DND-41 (cell line): ENCODE measurements at regions not wholly inside any gene's neighbourhood (a gene's known extent, or its start where the extent isn't known, plus 50 kb on each side); places are given as distances from the start of the nearest gene placed in this dataset.

ENCODE experiments used
- EZH2 ChIP-seq: IDR thresholded peaks from 3 replicates; pipeline ENCODE4 v1.6.1; 2012; ENCODE audit warnings: borderline replicate concordance, low read depth, mild to moderate bottlenecking, moderate library complexity, low read length, inconsistent platforms; ENCODE audit not compliant: severe bottlenecking
- TF ChIP-seq, protein P1 (sequence below): IDR thresholded peaks from 2 replicates; pipeline ENCODE4 v1.5.1; 2012; ENCODE audit warnings: borderline replicate concordance, low read length, moderate library complexity, mild to moderate bottlenecking; ENCODE audit not compliant: poor library complexity, severe bottlenecking; ENCODE audit errors: extremely low read depth

DNA sequence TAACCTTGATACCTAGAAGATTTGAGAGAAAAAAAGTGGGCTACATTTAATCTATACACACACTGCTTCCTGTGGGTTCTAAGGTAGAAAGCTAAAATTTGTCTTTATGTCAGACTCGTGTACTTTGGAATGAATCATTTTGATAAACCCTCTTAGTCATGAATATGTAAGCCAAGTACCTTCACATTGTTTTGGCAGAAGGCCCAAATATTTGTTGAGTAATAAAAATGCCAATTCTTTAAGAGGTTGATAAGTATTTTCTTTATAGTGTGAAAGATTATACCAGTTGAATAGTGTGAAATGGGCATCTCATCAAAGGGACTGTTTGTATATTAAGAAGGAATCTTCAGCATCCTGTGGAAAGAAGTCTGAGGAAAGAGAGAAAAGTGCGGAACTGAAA, 1464.7 kb upstream of the ZEB2 start:
- TF ChIP-seq, protein P1, sequence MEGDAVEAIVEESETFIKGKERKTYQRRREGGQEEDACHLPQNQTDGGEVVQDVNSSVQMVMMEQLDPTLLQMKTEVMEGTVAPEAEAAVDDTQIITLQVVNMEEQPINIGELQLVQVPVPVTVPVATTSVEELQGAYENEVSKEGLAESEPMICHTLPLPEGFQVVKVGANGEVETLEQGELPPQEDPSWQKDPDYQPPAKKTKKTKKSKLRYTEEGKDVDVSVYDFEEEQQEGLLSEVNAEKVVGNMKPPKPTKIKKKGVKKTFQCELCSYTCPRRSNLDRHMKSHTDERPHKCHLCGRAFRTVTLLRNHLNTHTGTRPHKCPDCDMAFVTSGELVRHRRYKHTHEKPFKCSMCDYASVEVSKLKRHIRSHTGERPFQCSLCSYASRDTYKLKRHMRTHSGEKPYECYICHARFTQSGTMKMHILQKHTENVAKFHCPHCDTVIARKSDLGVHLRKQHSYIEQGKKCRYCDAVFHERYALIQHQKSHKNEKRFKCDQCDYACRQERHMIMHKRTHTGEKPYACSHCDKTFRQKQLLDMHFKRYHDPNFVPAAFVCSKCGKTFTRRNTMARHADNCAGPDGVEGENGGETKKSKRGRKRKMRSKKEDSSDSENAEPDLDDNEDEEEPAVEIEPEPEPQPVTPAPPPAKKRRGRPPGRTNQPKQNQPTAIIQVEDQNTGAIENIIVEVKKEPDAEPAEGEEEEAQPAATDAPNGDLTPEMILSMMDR, result no peak
- no peak for TF ChIP-seq EZH2
